ENCODE measurements at regions not wholly inside any gene's neighbourhood (a gene's known extent, or its start where the extent isn't known, plus 50 kb on each side); places are given as distances from the start of the nearest gene placed in this dataset.

- TF ChIP-seq CTCF (IDR thresholded peaks at IDR 0.05; ENCODE audit: poor library complexity, severe bottlenecking) (no peak), RAD21 (conservative IDR thresholded peaks at IDR 0.05) (no peak), TAF1 (IDR thresholded peaks at IDR 0.05; ENCODE audit: low read depth) (no peak), POLR2AphosphoS5 (IDR thresholded peaks at IDR 0.05) (no peak), EZH2 (IDR thresholded peaks at IDR 0.05; ENCODE audit: borderline replicate concordance, insufficient read depth, low read length, poor library complexity, severe bottlenecking) (no peak), SMC3 (conservative IDR thresholded peaks at IDR 0.05; ENCODE audit: poor library complexity) (no peak), MXI1 (conservative IDR thresholded peaks at IDR 0.05; ENCODE audit: poor library complexity, severe bottlenecking) (no peak)
Observed at GRCh38 chr6:103142902-103143301, 1716.8 kb downstream of the HACE1 start.
